Fibroblast of skin of right quadriceps (primary cell): ENCODE measurements at regions not wholly inside any gene's neighbourhood (a gene's known extent, or its start where the extent isn't known, plus 50 kb on each side); places are given as distances from the start of the nearest gene placed in this dataset.
"Not testable (repeated sequence)": the region's sequence is repeated elsewhere in the genome, so short reads cannot be mapped to it uniquely, and the experiment has no call there.

ENCODE experiments used
- DNase-seq: peaks from one replicate; pipeline ENCODE4 v3.0.0-alpha.2; 2013

DNA sequence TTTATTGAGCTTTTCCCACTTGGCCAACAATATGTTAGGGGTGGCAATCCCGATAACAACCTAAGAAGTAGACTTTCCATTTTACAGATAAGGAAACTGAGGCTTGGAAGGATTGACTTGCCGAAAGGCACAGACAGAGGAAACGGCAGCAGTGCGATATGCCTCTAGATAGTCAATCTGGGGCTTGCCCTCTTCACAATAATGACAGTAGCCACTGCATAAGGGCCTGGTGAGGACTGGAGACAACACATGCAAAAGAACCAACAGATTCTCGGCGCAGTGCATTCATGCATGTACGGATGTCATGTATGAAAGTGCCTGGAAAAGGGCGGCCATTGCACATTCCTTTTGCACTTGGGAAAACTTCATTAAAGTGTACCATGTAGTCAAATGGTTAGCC is 811.2 kb downstream of the RNF144A start:
- DNase-seq = no peak

- DNase-seq = no peak
Measured at GRCh38 chr2:7730449-7730848, 813.2 kb downstream of the RNF144A start.

- DNase-seq = no peak
Measured at GRCh38 chr2:7730990-7731389, 813.8 kb downstream of the RNF144A start.

DNA sequence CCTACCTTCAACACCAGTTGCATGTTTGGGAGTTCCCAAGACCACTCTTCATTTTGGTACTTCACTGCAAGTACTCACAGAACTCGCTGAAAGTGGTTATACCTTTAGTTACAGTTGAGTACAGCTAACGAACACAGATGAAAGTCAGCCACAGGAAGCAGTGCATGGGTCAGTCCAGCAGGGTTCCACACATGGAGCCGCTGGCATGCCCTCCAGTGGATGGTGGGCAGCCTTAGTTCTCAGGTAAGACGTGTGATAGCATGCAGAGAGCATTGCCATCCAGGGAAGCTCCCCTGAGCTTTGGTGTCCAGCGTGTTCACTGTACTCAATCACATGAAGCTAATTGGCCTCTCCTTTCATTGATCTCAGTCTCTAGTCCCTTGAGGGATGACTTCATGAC is 815.3 kb downstream of the RNF144A start:
- no peak for DNase-seq

DNA sequence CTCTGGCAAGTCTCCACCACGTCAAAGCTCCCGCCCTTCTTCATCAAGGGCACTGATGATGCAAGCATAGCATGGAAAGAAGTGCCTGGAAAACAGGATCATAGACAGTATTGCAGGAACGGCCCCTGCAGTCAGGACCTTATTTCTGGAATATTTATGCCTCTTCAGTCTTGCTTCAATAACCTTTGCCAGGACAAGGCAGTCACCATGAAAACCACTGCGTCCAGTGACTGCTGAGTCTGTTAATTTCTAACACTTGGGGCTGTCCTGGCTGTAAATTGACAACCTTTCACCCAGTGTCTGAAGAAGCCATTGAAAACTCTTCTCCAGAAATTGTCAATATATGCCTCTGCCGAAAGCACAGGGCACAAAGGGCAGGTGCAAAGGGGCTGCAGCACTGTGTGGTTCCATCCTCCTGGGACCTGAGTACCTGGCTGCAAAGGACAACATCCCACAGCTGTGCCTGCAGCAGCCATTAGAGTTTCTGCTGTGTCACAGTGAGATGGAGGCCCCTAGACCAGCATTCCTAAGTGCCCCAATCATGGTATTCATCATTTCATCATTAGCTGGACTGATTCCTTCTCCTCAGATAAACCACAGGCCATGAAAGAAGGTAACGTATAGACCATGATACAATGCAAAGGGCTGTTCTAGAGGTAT is 819.6 kb downstream of the RNF144A start:
- DNase-seq = peak; percentile 70

DNA sequence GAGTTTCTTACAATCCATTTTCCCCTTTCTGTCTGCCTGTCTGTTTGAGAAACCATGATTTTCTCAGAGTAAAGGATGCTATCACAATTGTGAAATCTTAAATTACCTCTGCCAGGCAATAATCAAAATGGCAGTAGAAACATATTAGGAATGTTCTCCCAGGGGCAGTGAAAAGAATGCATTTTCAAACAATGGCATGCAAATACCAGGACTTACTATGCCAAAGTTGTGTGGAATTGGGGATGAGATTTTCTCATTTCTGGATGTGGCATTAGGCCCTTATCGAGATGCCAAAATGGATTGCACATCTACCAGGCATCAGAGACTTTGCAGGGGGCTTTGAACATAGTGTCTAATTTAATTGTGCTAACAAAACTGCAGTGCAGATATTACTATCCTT is 821.4 kb downstream of the RNF144A start:
- peak; percentile 32 for DNase-seq

GRCh38 chr2:7740114-7740513 is 822.9 kb downstream of the RNF144A start:
- no peak for DNase-seq

DNA sequence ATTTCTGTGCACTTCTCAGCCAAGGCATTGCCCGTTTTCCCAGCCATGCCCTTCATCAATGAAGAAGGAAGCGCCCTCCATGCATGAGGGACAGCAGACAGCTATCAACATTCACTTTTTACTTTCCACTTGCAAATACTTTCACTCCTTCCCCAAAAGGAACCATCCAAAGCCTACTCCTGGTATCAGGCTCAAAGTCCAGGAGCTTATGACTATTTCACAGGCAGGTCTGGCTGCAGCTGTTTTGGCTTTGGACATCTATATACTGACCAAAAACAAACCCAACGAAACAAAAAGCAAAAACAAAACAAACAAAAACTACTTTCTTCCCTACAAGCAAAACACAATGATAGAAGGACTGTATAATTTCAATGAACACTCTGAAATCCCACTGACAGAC is 825.1 kb downstream of the RNF144A start:
- no peak for DNase-seq

GRCh38 chr2:7744827-7745226 is 827.6 kb downstream of the RNF144A start:
- no peak for DNase-seq

GRCh38 chr2:7745369-7745768 is 828.2 kb downstream of the RNF144A start:
- DNase-seq = no peak

DNA sequence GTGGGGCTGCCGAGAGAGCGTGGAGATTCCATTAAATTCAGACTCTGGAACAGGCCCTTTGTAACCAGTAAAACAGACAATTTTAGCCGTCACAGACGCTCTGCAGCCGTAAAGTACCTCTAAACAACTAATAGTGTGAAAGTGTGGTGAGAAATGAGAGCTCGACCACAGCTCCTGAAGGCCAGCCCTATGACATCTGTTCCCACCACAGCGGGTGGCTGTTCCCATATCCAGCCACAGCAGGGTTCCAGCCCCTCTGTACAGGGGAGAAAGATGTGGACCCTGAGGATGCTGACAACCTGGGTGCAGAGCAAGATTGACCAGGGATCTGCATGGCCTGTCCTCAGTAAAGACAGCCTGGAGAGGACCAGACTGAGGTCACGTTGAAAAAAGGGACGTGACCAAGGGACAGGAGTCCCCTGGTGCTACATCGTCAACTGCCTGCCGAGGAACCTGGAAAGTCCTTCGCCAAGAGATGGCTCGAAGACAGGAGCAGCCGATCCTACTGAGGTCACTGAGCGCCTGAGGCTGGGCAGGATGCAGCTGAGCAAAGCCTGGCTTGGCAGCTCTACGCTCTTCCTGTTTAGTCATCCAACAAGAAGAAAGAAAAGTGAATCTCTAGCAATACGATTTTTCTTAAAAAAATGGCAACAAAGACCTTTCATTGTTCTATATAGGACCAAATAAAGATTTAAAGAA is 831.7 kb downstream of the RNF144A start:
- DNase-seq = no peak

GRCh38 chr2:7749895-7750559 is 832.8 kb downstream of the RNF144A start:
- no peak for DNase-seq

GRCh38 chr2:7752291-7752690 is 835.1 kb downstream of the RNF144A start:
- DNase-seq = no peak

GRCh38 chr2:7753777-7754176 is 836.6 kb downstream of the RNF144A start:
- no peak for DNase-seq

GRCh38 chr2:7755879-7756278 is 838.7 kb downstream of the RNF144A start:
- DNase-seq = no peak

DNA sequence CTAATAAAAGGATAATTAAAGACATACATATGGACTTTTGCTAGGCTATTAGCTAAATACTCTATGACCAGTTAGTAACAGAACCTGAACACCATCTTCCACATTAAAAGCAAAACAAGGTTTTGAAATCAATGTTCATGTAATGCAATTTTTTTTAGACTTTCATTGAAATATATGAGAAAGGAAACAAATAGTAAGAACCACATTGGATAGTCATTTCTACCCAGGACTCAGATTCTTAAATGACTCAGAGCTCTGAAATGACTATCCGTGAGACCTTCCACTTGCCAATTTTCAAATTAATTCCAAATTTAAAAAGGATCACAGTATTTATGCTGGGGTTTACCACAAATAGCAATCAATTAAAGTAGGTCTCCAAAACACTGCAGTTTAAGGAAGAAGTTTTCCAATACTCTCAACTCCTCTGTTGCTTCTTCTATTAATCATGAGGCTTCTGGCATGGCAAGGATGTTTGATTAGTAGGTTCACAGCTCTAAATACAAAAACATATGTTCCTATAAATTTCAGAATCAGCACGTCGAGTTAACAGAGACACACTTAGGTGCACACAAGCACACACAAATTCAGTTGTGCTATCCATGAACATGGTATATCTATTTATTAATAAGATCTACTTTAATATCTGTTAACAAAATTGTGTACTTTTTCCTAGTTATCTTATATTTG is 841.0 kb downstream of the RNF144A start:
- peak; percentile 81 for DNase-seq

- DNase-seq = no peak
Measured at GRCh38 chr2:7759898-7760297, 842.7 kb downstream of the RNF144A start.

GRCh38 chr2:7763418-7763817 is 846.2 kb downstream of the RNF144A start:
- not testable (repeated sequence) for DNase-seq

GRCh38 chr2:7765236-7765635 is 848.0 kb downstream of the RNF144A start:
- DNase-seq = no peak

GRCh38 chr2:7766088-7766722 is 849.0 kb downstream of the RNF144A start:
- no peak for DNase-seq

DNA sequence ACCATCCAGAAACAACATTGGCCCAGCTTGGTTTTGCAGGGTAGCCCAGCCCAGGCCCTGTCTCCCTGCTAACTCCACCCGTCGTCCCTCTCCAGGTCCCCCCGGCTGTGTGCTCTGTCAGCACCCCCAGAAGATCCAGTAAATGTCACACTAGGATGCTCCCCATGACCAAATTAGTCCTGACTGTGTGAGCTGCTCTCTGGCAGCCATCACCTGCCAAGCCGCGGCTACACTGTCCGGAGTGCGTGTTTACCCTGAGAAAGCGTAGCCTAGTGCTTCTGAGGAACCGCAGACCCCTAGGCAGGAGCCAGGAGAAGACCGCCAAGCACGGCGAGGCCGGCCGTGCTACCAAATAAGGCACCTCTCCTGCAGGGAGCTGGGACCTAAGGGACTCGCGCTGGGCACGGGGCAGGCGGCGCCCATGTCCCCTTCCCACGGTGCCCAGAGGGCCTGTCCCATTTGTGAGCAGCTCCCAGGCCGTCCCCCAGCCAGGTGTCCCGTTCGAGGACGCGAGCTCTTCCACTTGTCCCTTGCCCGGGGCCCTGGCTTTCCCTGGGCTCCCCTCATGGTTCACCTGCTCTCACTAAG is 849.9 kb downstream of the RNF144A start:
- no peak for DNase-seq

- no peak for DNase-seq
Measured at GRCh38 chr2:7767902-7768301, 850.7 kb downstream of the RNF144A start.

- no peak for DNase-seq
Measured at GRCh38 chr2:7771781-7772180, 854.6 kb downstream of the RNF144A start.
